ENCODE measurements at regions not wholly inside any gene's neighbourhood (a gene's known extent, or its start where the extent isn't known, plus 50 kb on each side); places are given as distances from the start of the nearest gene placed in this dataset.
"Not testable (repeated sequence)": the region's sequence is repeated elsewhere in the genome, so short reads cannot be mapped to it uniquely, and the experiment has no call there.

DNA sequence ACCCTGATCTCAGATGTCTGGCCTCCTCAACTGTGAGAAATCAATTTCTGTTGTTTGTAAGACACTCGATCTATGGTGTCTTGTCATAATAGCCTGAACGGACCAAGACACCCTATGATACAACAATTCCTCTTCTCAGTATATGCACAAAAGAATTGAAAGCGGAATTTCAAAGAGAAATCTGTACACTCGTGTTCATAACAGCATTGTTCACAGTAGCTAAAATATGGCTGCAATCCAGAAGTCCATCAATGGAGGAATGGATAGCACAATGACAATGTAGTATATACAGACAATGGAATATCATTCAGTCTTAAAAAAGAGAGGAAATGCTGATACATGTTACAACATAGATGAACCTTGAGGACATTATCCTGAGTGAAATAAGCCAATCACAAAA is 354.6 kb downstream of the SFMBT2 start:
- no peak for DNase-seq

DNA sequence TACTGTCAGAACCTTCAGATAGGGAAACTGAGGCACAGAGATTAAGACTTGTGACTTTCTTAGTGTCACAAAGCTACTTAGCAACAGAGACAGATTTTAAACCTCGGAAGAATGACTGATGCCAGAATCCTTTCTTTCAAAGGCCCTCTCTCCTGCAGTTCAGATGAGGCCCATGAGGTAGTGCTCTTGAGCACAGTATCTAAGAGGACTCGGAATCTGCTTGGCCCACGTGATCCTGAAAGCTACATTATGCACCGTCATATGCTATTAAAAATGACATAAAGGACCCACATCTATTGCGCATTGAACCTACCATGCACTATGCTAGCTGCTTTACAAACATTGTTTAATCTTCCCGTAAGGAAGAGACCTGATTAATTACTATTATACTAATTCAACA is 355.9 kb downstream of the SFMBT2 start:
- DNase-seq, result no peak

DNA sequence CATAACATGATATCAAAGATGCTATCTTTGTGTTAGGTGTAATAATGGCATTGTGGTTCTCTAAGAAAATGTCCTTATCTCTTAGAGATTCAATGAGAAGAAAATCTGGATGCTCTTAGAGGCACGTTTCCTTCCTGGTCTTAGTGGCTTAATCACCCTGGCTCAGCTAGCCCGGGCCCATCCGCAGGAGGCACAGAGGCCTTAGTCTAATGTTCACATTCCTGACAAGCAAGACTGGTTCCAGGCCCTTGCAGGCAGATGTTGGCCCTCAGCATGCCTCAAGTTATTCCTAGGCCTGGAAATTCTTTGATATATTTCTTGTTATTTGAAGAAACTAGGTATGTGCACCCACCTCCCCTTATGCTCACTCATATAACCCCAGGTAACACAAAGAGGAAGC is 357.6 kb downstream of the SFMBT2 start:
- DNase-seq, result no peak

DNA sequence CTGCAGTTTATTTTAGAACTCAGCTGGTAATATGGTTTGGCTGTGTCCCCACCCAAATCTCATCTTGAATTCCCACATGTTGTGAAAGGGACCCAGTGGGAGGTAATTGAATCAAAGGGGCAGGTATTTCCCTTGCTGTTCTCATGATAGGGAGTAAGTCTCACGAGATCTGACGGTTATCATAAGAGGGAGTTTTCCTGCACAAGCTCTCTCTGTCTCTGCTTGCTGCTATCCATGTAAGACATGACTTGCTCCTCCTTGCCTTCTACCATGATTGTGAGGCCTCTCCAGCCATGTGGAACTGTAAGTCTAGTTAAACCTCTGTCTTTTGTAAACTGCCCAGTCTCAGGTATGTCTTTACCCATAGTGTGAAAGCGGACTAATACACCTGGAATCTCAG is 360.8 kb downstream of the SFMBT2 start:
- DNase-seq, result not testable (repeated sequence)

DNA sequence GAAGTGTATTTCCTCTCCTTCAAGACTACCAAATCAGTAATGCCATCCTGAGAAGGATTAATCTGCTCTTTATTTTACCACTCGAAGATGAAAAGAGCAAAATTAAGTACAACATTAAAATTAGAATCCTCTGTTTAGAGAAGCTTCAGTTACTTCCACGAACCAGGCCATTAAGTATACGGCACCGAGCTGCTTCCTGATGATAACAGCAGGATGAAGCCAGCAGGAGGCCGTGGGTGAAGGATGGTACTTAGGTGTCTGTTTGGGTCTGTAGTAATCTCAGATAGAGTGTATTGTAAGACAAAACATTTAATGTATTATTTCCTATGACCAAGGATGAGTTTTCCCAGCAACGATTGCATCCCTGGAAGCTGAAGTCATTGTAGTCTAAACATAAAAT is 362.8 kb downstream of the SFMBT2 start:
- no peak for DNase-seq

DNA sequence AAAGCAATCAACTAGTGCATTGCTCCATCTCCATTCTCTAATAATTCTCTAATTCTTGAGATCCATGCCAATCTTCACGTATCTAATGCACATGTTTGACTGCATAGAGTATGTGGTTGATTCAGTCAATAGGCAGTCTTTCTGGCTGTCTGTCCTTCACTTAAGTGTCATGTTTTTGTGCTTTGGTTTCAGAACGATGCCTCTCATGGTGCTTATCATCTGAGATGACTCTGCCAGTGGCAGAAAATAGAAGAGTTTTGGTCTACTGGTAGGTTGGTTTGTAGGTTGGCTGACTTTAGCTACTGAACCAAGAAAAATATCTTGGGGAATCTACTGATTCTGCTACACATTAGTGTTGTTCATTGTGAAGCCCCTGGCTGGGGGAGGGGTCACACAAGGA is 364.2 kb downstream of the SFMBT2 start:
- DNase-seq, result no peak

DNA sequence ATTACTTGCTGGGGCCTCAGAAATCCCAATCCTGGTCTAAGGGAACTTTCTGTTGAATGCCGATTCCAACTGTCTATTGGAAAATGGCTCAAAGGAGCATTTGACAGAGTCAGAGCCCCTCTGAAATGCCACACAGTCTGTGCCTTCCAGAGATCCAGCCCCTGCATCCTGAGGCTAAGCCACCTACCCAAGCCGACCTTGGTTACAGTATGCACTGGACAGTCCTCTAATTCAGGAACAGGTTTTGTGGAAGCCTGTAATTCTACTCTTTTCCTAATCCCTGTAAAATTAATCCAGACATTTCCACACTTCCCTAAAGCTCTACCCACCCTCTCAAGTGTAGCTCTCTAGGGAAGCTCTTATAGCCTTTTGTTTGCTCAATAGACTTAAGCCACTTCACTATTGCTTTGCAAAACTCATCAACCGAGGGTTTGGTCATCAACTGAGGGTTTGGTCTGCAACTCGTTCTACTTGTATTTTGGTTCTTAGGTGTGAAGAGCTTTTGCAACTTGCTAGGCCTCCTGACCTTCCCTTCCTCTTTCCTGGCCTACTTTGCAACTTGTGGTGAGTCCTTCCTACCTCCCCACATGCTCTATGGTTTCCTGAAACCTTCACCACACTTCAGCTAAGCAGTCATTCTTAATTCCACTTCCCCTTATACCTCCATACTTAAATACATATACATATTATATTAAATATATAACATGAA is 364.8 kb downstream of the SFMBT2 start:
- no peak for DNase-seq

DNA sequence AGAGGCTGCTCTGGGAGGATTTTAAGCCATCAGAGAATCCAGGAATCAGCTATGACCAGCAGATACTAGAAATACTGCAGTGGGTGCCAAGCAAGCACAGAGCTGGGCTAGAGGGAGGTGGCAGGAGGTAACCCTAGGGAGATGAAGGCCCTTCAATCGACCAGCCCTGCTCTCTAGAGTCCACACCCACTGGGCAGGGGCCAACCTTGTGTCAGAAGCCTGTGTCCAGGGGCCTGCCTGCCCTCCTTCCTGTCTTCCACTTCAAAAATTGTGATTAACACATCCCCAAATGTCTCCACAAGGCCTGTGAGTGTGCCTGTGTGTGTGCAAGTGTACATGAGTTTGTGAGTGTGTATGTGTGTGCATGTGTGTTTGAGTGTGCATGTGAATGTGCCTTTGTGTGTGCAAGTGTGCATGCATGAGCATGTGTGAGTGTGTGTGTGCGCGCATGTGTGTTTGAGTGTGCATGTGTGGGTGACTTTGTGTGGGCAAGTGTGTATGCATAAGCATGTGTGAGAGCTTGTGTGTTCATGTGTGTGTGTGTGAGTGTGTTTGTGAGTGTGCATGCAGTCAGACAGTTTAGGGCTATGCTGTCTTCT is 367.7 kb downstream of the SFMBT2 start:
- no peak for DNase-seq

DNA sequence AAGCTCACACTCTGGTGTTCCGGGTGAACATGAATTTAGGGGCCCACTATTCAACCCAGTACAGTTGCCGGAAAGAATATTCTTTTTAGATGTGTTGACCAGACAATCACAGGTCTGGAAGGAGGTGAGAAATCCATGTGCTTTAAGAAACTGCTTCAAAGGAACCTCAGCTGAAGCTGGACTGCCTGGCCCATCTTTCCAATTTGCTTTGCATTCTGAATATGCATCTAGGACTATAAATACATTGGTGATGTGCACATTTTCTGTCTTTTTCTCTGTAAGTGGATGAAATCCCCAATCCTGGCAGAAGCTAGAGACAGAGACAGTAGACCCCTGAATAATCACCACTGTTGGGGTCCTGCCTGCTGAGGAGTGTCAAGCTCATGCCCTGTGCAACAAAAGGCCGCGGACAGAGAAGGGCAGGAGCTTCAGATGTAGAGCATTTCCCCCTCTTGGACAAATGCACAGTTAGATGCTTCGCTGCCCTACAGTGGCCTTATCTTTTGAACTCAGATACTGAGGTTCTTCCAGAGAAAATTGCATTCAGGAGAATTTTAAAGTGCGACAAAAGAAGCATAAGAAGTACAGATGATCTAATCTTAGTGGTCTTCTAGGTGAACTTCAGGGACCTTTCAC is 368.3 kb downstream of the SFMBT2 start:
- DNase-seq, result no peak

DNA sequence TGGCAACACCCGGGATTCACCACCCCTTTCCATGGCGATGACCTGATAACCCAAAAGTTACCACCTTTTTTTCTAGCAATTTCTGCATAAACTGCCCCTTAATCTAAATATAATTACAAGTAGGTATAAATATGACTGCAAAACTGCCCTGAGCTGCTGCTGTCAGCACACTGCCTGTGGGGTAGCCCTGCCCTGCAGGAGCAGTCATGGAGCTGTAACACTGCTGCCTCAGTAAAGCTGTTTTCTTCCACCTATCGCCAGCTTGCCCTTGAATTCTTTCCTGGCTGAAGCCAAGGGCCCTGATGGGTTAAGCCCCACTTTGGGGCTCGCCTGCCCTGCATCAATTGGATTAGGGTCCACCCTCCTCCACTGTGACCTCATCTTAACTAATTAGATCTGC is 368.8 kb downstream of the SFMBT2 start:
- DNase-seq, result no peak

DNA sequence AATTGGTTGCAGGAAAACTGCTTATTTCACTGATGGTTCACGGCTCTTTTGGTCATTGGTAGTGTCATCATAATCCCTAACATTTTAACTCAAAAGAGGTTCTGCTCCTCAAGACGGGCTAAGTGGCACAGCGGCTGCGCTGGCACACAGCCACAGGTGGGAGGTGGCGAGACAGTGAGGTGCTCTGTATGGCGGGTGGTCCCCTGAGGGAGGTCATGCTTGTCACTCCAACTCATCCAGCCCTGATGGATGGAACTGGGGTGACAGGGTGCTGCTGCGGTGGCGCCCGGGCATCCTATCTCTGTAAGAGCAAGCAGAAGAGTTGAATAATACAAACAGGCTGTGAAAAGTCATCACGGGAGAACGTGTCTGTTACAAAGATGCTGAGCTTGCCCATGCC is 370.2 kb downstream of the SFMBT2 start:
- no peak for DNase-seq

DNA sequence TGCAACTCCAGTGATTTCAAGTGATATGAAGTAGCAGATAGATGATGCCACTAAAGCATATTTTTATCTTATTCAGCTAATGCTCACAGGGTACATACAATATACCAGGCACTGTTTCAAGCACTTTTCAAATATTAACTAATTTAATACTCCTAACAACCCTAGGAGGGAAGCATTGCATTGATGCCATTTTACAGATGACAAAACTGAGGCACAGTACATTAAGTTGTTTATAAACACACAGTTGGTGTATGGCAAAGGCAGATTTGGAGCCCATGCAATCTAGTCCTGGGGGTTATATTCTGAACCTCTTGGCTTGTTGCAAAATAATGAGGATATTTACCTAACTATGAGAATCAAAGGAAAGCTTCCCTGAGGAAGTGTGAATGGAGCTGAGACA is 371.0 kb downstream of the SFMBT2 start:
- DNase-seq, result no peak

DNA sequence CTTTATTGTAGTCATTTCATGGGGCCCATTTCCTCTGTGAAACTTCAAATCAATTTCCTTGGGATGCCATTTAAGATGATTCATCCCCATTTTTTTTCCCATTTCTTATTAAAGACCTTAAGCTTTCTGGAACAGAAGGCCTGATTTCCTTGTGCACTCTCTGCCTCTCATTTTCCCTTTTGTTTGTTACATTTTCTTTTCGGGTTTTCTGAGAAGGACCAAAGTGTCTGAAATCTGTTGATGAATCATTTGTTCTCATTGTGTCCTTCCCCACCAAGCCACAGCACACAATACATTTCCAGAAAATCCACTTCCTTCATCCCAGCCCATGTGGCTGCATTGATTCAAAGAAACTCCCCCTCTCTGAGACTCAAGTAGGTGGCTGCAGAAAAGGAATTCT is 372.4 kb downstream of the SFMBT2 start:
- no peak for DNase-seq

DNA sequence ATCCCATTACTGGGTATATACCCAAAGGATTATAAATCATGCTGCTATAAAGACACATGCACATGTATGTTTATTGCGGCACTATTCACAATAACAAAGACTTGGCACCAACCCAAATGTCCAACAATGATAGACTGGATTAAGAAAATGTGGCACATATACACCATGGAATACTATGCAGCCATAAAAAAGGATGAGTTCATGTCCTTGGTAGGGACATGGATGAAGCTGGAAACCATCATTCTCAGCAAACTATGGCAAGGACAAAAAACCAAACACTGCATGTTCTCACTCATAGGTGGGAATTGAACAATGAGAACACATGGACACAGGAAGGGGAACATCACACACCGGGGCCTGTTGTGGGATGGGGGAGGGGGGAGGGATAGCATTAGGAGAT is 373.4 kb downstream of the SFMBT2 start:
- DNase-seq, result not testable (repeated sequence)

DNA sequence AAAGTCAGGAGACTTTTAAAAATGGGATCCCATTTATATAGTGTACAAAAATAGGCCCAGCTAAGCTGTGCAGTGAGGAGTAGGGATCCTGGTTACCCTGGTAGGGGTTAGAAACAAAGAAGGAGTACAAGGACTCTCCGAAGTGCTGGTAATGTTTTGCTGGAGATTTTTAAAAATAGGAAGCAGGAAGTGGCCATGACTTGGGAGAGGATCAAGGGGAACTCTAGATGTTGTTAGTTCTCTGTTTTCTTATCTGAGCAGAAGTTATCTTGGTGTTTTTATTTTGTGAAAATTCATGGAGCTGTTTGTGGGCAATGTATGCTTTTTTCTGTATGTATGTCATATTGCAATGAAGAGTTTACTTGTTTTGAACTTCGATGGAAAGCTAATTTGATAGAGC is 373.9 kb downstream of the SFMBT2 start:
- no peak for DNase-seq

DNA sequence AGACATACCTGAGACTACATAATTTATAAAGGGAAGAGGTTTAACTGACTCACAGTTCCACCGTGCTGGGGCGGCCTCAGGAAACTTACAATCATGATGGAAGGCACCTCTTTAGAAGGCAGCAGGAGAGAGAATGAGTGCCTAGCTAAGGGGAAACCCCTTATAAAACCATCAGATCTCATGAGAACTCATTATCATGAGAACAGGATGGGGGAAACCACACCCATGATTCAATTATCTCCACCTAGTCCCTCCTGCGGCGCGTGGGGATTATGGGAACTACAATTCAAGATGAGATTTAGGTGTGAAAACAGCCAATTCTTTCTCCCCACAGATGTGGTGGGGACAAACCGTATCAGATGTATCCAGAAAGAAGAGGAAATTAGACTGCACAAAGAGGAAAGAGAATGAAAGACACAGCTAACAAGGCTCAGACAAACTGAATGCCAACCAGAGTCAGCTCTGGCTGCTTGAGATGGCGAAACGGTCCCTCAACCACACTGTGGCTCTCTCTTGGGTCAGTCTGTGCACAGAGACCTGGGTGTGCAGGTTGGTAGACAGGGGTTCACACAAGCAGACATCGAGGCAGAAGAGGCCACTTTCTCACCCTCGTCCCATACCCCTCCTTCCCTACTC is 375.6 kb downstream of the SFMBT2 start:
- no peak for DNase-seq

DNA sequence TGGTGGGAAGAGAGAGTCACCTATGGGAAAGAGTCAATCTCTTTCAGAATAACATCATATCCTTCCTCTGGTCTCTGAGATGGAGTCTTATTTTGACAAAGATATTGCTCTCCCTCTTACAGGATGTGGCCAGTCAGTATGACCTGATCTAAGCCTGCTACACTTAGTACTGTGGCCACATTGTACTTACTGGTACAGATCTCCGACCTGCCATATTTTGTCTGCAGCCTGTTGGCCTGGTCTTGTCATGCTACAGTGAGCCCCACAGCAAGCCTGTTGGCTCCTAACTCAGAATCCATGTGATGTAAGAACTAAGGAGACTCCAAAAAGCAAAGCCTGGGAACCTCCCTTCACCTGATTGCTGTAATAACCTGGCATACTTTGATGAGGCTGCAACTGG is 377.8 kb downstream of the SFMBT2 start:
- DNase-seq, result no peak

DNA sequence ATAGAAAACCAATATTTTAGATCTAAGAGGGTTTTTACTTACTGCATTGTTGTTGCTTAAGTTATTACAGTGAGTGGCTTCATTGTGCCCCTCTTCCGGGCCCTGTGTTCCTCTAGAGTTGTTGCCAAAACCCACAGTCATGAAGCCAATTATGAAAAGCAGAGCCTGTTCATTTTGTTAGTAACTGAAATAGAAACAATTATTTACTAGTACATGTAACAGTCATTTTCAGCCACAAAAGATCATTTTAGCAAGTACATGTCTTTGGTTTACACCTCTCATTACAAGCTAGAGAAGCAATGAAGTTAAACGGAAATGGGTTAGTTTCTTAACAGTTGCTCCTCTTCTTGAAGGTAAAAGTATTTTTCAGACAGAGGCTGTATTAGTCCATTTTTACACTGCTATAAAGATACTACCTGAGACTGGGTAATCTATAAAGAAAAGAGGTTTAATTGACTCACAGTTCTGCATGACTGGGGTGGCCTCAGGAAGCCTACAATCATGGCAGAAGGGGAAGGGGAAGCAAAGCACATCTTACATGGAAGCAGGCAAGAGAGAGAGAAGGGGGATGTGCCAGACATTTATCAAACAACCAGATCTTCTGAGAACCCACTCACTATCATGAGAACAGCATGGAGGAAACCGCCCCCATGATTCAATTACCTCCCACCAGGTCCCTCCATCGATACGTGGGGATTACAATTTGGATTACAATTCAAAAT is 380.5 kb downstream of the SFMBT2 start:
- no peak for DNase-seq

DNA sequence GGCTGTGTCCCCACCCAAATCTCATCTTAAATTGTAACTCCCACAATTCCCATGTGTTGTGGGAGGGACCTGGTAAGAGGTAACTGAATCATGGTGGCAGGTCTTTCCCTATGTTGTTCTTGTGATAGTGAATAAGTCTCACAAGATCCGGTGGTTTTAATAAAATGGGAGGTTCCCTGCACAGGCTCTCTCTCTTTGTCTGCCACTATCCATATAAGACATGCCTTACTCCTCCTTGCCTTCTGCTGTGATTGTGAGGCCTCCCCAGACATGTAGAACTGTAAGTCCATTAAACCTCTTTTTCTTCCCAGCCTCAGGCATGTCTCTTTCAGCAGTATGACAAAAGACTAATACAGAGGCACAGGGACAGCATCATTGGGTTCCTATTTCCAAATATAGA is 381.2 kb downstream of the SFMBT2 start:
- no peak for DNase-seq

DNA sequence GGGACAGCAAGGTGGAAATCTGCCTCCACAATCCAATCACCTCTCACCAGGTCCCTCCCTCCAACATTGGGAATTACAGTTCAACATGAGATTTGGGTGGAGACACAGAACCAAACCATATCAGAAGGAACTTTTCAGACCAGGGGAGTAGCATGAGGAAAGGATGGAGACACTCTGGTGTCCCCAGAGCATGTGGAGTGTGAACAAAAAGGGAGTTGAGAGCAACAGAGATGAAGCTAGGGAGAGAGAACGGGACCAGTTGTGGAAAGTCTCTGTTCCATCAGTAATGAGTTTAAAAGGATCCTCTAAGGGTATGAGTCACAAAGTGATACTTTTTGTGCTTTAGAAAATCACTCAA is 382.0 kb downstream of the SFMBT2 start:
- no peak for DNase-seq

DNA sequence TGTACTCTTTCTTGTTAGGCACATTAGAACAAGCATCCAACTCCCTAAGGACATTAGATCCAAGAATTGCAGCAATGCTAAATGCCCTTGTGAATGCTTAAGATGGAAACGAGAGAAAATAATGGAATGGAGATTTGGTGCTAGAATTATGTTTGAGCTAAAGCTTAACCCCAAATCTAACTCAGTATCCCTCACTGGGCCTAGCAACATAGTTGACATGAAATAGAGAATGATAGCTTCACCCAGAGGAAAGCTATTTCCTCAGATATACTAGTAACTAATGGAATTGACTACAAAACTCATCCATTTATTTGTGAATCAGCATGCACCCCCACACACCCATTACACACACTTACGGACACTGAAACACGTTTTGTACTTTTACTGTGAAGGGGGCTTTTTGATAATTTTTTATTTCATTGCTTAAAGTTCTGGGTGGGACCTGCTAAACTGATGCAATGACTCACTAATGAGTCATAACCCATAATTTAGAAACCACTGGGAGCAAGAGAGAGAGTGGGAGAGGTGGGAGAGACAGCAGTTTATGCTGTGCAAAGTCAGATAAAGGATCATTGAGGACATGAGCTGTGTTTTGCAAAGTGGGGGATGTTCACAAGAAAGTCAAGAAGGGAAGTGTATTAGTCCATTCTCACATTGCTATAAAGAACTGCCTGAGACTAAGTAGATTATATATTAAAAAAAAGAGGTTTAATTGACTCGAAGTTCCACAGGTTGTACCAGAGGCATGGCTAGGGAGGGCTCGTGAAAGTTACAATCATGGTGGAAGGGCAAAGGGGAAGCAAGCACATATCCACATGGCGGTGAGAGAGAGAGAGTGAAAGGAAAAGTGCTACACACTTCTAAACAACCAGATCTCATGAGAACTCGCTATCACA is 382.7 kb downstream of the SFMBT2 start:
- DNase-seq, result no peak

DNA sequence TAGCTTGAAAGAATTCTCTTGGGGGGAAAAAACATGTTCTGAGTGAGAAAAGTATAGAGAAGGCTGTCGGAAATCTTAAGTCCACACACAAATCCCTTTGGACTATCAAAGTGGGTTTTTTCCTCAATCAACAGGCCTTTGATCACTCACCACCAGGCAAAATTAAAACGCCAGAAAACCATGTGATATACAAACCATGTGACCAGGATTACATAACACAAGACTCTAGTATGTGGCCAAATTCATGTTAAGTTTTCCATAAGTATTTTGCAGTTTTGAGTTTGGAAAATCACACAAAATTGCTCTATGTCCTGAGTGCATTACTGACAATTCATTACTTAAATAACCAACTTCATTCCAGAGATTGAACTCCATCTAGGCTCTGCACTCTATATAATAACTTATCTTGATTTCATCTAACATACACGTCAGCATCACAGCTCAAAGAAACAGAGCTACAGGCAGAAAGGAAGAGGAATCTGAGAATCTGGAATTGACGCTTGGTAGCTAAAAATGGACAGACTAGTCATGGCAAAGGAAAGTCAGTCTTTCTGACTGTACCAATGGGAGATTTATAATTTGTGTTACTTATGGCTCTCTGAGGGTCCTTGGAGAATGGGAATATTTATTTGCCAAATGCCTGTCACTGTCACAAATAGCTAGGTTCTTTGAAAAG is 383.5 kb downstream of the SFMBT2 start:
- no peak for DNase-seq
